ENCODE measurements at regions not wholly inside any gene's neighbourhood (a gene's known extent, or its start where the extent isn't known, plus 50 kb on each side); places are given as distances from the start of the nearest gene placed in this dataset.
A peak's percentile ranks its signal among the peaks of the same experiment; 100 is the strongest.
"Not testable (repeated sequence)": the region's sequence is repeated elsewhere in the genome, so short reads cannot be mapped to it uniquely, and the experiment has no call there.

- DNase-seq (ENCODE audit: low read depth, low spot score), result no peak
- H3K27ac ChIP-seq, result no peak overlapping the region
Measured at GRCh38 chr4:128544272-128544671, 256.7 kb upstream of the PGRMC2 start.

DNA sequence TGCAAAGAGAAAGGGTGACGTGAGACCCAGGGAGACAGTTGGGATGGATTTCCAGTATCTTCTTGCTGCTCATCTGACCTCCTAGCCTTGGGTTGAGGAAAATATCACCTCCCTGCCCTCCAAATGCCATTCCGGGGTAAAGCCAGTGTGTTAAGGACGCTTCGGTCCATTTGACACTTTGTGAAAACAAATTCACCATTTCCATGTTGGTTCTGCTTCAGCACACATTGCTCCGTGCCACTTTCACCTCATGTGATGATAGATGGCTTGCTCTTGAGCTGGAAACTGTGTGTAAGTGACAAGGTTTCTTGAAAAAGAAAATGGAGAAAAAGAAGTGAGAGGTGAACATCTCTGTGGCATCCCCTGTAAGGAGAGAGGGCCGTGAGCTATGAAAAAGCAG, 256.1 kb upstream of the PGRMC2 start:
- DNase-seq (ENCODE audit: low read depth, low spot score), result no peak

DNA sequence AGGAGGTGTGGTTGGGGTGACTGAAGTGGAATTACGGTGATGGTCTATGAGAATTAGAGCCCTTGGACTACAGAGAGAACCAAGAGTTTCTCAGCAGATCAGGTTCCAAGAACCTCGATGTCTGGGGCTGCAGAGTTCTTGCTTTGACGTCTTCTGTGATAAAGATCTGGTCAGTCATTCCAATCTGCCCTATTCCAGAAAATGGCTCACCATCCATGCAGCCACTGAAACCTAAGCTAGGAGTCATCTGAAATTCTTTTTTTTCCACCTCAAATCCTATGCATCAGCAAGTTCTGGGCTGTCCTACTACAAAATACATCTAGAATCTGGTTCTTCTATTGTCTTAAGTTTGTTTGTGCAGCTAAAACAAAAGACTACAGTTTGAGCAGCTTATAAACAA, 254.4 kb upstream of the PGRMC2 start:
- DNase-seq (ENCODE audit: low read depth, low spot score), result no peak
- no peak overlapping the region for H3K27ac ChIP-seq

More for the DNA sequence above, 256.1 kb upstream of the PGRMC2 start:
- no peak overlapping the region for H3K27ac ChIP-seq

GRCh38 chr4:128540122-128540521, 252.5 kb upstream of the PGRMC2 start:
- no peak for DNase-seq (ENCODE audit: low read depth, low spot score)
- no peak overlapping the region for H3K27ac ChIP-seq

DNA sequence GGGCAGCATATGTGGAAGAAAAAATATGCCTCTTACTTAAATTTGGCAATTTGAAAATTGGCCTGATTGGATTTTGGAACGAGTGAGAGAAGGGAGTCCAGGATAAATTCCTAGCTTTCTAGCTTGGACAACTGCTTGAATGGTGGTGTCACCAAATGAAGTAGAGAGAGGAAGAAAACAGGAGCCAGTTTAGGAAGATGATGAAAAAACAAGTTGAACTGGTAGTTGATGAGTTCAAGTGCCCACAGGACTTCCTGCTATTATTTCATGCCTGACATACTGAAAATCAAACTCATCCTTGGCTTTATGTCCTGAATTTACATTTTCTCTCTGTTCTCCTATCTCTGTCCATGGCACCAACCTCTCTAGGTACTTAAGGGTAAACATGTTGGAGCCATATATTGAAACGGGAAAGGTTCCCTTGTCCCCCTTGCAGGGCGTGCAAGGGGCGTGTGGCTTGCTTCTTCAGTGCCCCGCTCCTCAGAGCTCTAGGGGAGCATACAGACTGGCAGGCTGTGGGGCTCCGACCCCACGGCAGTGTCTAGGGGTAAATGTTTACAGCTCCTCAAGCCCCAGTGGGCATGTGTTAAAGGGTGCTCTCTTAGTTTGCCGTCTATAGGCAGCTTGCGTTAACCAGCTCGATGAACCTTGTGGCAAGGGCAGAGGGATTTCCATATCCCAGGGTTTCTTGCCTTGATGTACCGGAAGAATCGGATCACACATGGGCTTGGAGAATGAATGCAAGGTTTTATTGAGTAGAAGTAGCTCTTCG, 250.7 kb upstream of the PGRMC2 start:
- no peak overlapping the region for H3K27ac ChIP-seq
- no peak for DNase-seq (ENCODE audit: low read depth, low spot score)

- no peak overlapping the region for H3K27ac ChIP-seq
- DNase-seq (ENCODE audit: low read depth, low spot score), result no peak
Measured at GRCh38 chr4:128536746-128537145, 249.1 kb upstream of the PGRMC2 start.

- not testable (repeated sequence) for H3K27ac ChIP-seq; DNase-seq (ENCODE audit: low read depth, low spot score)
Measured at GRCh38 chr4:128535510-128535909, 247.9 kb upstream of the PGRMC2 start.

GRCh38 chr4:128528793-128529553, 241.4 kb upstream of the PGRMC2 start:
- peak overlapping the region; percentile 68 for H3K27ac ChIP-seq
- peak; percentile 84 for DNase-seq (ENCODE audit: low read depth, low spot score)

DNA sequence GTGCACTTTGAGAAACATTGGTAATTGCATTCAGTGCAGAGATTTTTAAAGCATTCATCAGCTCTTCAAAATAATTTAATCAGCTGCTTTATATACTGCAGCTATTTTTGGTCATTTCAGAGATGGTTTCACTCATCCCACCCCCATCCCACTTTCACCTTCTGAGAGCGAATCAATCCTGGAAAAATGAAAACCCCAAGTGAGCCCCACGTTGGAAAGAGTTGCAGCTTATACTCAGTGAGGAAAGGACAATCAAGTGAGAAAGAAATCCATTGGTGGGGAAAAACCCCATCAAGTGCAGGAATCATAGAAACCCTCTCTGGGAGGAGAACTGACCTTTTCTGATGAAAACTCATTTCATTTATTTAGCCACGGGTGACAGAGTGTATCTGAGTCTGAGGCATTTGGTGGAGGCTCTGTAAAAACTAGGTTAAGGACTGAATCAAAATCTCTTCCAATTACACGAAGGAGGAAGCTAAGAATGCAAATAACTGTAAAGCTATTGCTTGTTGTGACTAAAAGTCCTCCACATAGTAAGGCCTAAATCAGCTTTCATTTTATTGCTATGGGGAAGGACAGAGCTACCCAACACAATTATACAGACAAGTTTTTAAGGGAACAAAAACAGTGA, 240.4 kb upstream of the PGRMC2 start:
- no peak for DNase-seq (ENCODE audit: low read depth, low spot score)
- H3K27ac ChIP-seq, result peak overlapping the region; percentile 68

GRCh38 chr4:128527351-128527750, 239.7 kb upstream of the PGRMC2 start:
- DNase-seq (ENCODE audit: low read depth, low spot score), result no peak
- H3K27ac ChIP-seq, result no peak overlapping the region

- peak; percentile 62 for DNase-seq (ENCODE audit: low read depth, low spot score)
- peak overlapping the region; percentile 81 for H3K27ac ChIP-seq
Measured at GRCh38 chr4:128525992-128526630, 238.5 kb upstream of the PGRMC2 start.

- H3K27ac ChIP-seq, result peak overlapping the region; percentile 81
- peak; percentile 29 for DNase-seq (ENCODE audit: low read depth, low spot score)
Measured at GRCh38 chr4:128525387-128525786, 237.8 kb upstream of the PGRMC2 start.

DNA sequence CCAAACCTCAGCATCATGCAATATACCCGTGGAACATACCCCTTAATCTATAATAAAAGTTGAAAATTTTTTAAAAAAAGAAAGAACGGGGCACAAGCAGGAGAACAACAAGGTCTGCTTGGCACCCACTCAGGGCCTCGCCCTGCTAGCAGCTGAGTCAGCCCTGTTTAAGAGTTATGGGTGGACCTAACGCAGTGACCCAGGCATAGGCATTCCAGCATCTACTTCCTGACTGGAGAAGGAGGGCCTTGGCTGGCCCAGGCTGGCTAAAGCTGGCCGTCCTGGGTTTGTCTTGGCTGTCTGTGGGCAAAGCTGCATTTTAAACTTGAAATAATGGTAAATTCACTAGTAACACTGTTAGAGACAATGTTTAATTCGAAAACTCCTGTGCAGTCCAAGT, 236.7 kb upstream of the PGRMC2 start:
- H3K27ac ChIP-seq, result peak overlapping the region; percentile 81
- DNase-seq (ENCODE audit: low read depth, low spot score), result peak; percentile 69

DNA sequence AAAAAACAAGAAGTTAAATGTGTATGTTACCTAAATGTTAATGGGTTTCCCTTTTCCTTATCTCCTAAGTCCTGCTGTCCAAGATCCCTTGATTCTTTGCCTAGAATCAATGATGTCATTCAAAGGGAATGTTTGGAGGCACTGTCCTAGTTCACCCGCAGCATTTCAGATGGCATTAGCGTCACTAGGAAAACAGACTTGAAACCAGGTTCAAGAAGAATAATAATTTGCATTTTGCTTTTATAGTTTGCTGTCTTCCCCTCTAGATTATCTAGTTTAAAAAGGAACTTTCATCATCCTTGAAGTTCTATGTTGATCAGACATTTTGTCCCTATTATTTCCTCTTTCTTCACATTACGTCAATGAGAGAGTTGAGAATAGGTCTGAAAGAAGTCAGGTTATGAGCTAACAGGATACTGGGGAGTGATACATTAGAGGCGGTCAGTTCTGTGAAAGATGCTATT, 234.1 kb upstream of the PGRMC2 start:
- no peak overlapping the region for H3K27ac ChIP-seq
- DNase-seq (ENCODE audit: low read depth, low spot score), result no peak

GRCh38 chr4:128521156-128521555, 233.5 kb upstream of the PGRMC2 start:
- H3K27ac ChIP-seq, result no peak overlapping the region
- DNase-seq (ENCODE audit: low read depth, low spot score), result no peak

- DNase-seq (ENCODE audit: low read depth, low spot score), result no peak
- H3K27ac ChIP-seq, result no peak overlapping the region
Measured at GRCh38 chr4:128519163-128519830, 231.7 kb upstream of the PGRMC2 start.

GRCh38 chr4:128517739-128518510, 230.3 kb upstream of the PGRMC2 start:
- H3K27ac ChIP-seq, result peak overlapping the region; percentile 86
- peak; percentile 62 for DNase-seq (ENCODE audit: low read depth, low spot score)

DNA sequence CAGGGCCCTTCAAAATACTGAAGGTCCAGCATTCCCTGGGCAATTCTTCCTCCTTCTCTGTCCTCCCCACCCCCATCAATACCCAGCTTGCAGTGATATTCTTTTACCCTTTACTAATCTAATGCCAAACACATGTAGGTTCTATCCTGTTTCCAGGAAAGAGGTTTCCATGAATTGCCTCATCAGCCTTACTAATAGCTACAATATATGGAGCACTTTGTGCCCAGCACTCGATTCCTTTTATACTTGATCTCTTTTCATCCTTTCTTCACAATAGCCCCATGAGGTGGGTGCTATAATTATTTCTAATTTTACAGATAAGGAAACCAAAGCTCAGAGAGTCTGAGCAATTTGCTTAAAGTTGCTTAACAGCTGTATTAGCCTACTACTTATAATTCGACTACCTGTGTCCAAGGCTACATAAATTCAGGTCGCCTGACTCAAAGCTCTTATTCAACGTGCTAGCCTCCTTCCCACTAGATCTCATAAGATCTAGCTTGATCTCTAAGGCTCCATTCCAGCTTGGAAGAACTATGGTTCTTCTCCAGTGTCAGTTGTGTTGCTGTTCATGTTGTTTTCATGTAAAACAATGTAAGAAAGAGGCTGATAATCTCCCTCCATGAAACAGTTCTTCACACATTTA, 229.6 kb upstream of the PGRMC2 start:
- H3K27ac ChIP-seq, result peak overlapping the region; percentile 86
- DNase-seq (ENCODE audit: low read depth, low spot score), result no peak
